Renal pelvis (tissue), 1 donor: ENCODE measurements at regions not wholly inside any gene's neighbourhood (a gene's known extent, or its start where the extent isn't known, plus 50 kb on each side); places are given as distances from the start of the nearest gene placed in this dataset.
A peak's percentile ranks its signal among the peaks of the same experiment; 100 is the strongest.
"Not testable (repeated sequence)": the region's sequence is repeated elsewhere in the genome, so short reads cannot be mapped to it uniquely, and the experiment has no call there.

Source experiments
- DNase-seq: peaks from one replicate; pipeline ENCODE4 v3.0.0-alpha.2; 2013

- DNase-seq = no peak
Observed at GRCh38 chr6:165793287-165793825, 130.3 kb upstream of the PDE10A start.

GRCh38 chr6:165791876-165792437, 128.9 kb upstream of the PDE10A start:
- DNase-seq = no peak

GRCh38 chr6:165791306-165791705, 128.3 kb upstream of the PDE10A start:
- no peak for DNase-seq

- DNase-seq = no peak
Observed at GRCh38 chr6:165782812-165783211, 119.8 kb upstream of the PDE10A start.

DNA sequence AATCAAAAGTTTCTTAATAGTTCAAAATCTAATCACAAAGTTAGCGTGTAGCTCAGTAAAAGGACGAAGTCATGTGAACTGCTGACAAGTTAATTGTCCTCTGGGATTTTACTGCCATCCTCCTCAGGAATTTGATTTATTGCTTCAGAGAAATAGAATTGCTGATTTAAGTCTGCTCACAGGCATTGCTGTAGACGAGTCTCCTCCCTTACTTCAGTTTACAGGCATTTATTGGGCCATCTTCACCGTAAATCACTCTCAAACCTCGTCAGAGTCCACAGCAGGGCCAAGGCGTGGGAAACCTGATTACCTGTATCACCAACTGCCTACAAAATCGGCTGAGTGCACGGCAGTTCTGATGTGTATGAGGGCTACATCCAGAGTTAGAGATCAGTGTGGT, 119.1 kb upstream of the PDE10A start:
- DNase-seq = peak; percentile 65

- no peak for DNase-seq
Observed at GRCh38 chr6:165777680-165778079, 114.6 kb upstream of the PDE10A start.

DNA sequence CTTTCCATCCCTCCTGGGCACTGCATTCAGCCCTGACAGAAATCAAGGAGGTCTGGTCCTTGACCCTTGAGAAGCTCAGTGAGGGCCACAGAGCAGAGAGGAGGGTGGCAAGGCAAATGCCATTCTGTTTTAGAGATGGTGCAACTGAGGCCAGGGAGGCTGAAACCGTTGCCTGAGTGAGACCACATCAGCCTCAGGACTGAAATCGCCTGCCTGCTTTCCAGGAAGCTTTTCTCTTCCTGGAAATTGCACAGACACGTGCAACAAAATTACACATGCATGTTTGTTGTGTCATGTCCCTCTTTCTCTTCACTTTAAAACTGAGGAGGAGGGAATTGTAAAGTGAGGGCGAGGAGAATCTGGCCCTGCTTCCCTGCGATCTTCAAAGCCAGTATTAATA, 113.7 kb upstream of the PDE10A start:
- no peak for DNase-seq

- DNase-seq = no peak
Observed at GRCh38 chr6:165775721-165776120, 112.7 kb upstream of the PDE10A start.

DNA sequence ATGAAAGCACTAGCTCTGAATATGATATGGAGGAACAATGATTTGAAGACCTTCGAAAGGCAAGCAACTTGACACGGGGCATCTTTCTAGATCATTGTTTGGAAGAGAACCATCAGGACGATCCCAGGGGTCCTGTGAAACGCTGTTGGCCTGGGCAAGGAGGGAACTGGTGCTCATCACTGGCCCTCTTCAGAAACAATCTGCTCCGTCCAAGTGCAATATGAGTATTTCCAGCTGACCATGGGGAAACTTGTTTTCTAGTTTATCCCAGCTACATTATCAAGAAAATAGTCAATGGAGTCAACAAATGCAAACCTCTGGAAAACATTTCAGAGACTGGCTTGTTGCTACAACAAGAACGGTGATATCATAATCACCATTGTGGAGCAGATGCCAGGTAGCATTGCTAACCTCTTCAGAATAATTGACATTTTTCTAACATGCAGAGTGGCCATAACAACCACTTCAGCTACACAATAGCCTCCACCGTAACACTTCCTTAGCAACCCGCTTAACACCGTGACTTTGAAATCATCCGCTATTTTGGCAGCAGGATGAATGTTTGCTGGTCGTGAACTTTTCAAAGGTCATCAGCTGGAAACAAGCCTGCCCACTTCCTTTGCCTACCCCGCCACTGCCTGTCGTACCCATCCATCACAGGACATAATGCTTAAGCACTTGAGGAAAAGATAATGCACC, 112.0 kb upstream of the PDE10A start:
- peak; percentile 71 for DNase-seq

DNA sequence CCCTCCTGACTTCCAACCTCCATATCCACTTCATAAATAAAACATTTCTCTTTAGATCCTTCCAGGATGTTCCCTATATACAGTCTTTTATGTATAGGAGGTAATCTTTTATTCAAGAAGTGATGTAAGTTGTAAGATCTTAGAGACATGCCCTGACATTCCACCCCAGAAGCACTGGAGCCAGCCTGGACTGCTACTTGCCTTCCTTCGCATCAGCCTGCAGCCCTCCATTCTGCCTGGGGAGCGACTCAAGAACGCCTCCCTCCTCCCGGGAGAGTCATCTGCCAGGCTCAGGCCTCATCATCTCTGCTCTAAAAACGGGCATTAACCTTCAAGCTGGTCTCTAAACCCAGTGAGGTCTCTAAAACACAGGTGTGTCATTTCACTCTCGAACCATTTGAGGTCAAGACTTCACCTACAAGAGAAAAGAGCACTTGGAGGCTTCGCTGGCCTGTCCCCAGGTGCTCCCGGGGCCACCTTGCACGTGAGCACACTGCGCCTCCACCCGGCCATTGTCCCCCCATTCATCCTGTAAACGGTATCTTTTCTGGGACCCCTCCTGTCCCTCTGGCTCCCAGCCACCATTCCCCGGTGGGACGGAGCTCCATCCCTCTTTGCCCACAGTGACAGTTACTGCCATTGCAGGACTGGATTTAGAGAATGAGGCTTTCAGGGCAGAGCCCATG, 107.5 kb upstream of the PDE10A start:
- no peak for DNase-seq

GRCh38 chr6:165769884-165770283, 106.8 kb upstream of the PDE10A start:
- no peak for DNase-seq

DNA sequence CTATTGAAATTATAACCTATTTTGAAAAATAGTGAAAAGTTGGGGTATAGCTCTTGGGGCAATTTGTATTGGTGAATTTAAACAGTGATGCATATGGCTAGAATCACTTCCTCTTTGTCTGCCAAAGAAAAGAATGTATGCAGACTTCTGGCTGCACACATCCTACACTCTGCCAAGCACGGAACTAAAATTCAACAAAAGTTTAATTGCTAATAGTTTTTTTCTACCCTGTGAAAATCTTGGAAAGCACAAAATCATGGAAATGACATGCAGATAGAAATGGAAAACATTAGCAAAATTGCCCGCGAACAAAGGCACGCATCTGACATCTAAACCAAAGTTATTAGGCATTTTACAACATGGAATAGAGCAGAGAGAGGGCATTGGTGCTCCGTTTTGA, 106.4 kb upstream of the PDE10A start:
- DNase-seq = no peak

DNA sequence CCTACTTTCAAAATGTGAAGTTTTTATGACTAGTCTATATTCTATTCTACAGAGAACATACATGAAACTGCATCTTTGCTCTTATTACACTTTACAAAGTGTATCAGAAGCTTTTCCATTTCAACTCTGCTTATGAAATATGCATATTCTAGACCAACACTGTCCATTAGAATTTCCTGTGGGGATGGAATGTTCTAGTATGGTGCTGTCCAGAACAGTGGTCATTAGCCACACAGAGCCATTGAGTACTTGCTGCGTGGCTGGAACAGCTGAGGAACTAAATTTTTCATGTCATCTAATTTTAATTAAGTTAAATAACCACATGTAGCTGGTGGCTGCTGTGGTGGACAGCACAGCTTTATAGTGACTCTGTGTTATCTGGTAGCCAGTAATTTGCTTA, 105.9 kb upstream of the PDE10A start:
- DNase-seq = no peak

DNA sequence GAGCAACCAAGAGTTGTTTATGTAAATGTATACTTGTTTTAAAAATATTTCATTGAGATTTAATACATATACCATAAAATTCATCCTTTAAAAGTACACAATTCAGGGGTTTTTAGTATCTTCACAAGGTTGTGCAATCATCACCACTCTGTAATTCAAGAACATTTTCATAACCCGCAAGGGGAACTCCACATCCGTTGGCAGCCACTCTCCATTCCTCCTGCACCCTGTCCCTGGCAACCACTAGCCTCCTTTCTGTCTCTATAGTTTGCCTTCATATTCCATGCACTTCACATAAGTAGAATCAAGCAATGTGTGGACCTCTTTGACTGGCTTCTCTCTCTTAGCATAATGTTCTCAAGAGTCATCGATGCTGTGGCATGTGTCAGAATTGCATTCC, 104.2 kb upstream of the PDE10A start:
- no peak for DNase-seq

- DNase-seq = no peak
Observed at GRCh38 chr6:165766457-165766856, 103.4 kb upstream of the PDE10A start.

GRCh38 chr6:165766026-165766425, 103.0 kb upstream of the PDE10A start:
- DNase-seq = no peak

- DNase-seq = not testable (repeated sequence)
Observed at GRCh38 chr6:165765256-165765655, 102.2 kb upstream of the PDE10A start.

DNA sequence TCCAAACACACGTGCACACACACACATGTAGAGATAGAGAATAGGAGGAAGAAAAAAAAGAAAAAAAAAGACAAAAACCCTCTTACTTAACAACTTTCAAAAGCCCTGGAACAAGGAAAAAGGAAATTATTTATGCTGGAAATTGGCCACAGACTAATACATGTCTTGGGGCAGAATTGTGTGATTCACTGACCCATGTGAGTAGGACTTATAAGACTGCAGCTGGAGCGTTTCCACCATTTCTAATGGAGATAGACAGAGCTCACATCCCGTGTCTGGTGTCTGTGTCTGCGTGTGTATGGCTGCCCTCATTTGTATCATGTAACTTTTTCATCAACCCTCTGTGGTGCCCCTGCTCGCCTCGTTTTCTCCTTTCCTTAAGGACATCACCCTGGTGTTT, 99.8 kb upstream of the PDE10A start:
- no peak for DNase-seq

DNA sequence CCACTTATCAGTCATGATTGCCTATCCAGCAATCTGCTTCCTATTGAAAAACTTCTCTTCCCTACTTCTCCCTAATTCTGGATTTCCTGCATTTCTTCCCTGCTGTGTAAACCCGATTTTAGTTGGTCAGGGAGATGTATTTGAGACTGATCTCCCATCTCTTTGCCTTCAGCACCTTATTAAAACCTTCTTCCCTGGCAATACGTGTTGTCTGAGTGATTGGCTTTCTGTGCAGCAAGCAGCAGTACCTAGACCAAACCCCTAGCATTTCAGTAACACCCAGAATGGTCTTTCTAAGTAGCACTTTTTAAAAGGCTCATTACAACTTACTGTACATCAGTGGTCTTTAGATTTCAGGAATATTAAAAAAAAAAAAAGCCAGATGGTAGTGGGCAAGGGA, 99.1 kb upstream of the PDE10A start:
- no peak for DNase-seq

GRCh38 chr6:165760803-165761185, 97.8 kb upstream of the PDE10A start:
- no peak for DNase-seq

DNA sequence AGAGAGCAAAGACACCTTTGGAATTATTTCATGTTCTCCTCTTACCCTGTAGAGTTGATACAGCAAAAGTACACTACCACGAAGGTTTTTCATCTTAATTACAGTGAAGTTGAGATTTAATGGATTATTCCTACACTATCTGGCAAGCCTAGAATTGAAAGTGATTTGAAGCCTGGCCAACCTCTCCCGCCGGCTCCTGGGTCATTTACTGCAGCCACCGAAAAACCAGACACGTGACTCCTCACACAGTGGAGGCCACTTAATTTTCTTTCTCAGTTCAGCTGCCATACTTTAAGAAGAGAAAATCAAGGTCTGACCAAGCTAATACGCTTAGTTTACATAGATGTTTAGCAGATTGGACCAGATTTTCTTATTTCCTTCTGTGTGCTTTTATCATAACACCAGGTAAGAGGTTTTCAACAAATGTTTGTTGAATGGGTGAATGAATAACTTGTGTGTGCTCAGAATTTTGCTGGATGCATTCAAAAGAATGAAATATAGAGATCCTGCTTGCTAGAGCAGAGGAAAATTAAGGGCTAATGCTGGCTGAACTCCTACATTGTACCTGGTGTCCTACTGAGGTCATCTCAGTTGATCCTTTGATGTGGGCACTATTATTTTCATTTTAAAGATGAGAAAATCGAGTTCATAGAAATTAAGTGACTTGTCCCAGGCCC, 97.2 kb upstream of the PDE10A start:
- DNase-seq = no peak

DNA sequence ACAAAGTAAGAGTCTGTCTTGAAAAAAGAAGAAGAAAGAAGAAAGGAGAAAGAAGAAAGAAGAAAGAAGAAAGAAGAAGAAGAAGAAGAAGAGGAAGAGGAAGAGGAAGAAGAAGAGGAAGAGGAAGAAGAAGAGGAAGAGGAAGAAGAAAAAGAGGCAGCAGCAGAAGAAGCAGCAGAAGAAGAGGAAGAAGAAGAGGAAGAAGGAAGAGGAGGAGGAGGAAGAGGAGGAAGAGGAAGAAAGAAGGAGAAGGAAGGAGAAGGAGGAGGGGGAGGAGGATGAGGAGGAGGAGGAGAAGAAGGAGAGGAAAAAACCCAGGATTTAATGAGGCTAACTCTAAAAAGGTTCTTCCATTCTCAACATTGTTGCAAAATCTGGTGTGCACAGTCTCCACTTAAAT, 95.4 kb upstream of the PDE10A start:
- no peak for DNase-seq

DNA sequence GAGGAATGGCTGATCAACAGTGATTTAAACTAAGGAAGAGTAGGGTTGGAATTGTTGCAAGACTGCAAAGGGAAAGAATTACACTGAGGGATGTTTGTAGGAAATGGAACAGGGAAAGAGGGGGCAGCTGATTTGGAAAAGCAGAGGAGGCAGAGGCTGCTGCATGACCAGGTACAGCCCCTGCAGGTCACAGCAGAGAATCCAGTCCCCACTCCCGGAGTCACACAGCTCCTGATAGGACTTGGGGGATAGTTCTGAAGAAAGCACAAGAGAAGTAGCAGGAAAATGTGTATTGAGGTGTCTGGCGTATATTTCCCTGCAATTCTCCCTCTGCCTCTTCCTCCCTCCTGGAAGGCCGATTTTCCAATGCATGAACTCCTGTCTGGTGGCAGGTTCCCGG, 92.5 kb upstream of the PDE10A start:
- no peak for DNase-seq
